CD4-positive, alpha-beta T cell treated with Interleukin-17A for 1 hour (primary cell): ENCODE measurements at regions not wholly inside any gene's neighbourhood (a gene's known extent, or its start where the extent isn't known, plus 50 kb on each side); places are given as distances from the start of the nearest gene placed in this dataset.
"Not testable (repeated sequence)": the region's sequence is repeated elsewhere in the genome, so short reads cannot be mapped to it uniquely, and the experiment has no call there.

ENCODE experiments used
- DNase-seq: peaks from one replicate; pipeline ENCODE4 v3.0.0-alpha.2; 2020

- no peak for DNase-seq
Observed at GRCh38 chr9:71587576-71588362, 180.5 kb downstream of the CEMIP2 start.

DNA sequence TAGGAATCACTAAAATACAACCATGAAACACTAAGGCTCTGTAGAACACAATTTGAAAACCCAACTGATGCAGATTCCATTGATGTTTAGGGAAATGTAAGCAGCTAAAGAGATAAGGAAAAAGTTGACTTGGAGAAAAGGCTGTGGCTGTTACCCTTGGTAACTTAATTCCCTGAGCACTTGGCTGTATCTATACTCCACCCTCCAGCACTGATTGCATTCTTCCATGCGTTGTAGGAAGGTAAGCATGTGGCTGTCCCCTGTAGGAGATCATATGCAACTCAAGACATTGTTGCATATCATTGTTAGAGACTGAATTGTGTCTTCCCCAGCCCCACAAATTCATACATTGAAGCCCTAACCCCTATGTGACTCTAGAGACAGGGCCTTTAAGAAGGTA is 184.5 kb downstream of the CEMIP2 start:
- no peak for DNase-seq

GRCh38 chr9:71582347-71582746 is 186.0 kb downstream of the CEMIP2 start:
- no peak for DNase-seq

DNA sequence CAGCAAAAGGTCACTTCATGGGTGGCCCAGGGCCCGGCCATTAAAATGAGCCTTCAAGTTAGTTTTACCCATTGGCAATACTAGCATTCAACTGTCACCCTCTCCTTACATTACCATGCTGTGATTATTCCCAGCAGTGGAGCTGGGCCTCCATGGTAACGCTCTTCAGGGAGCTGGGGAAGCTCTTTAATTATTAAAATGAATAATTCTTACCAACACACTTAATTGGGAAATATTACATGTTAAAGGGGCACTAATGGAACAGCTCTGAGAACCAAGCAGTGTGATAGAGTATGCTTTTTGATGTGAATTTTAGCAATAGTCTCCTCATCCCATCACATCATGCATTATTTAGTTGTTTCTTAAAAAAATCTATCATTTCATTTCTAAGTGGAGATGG is 187.2 kb downstream of the CEMIP2 start:
- no peak for DNase-seq

GRCh38 chr9:71571186-71571585 is 197.1 kb downstream of the CEMIP2 start:
- no peak for DNase-seq

- DNase-seq, result no peak
Observed at GRCh38 chr9:71567890-71568289, 200.4 kb downstream of the CEMIP2 start.

- no peak for DNase-seq
Observed at GRCh38 chr9:71562140-71562539, 206.2 kb downstream of the CEMIP2 start.

DNA sequence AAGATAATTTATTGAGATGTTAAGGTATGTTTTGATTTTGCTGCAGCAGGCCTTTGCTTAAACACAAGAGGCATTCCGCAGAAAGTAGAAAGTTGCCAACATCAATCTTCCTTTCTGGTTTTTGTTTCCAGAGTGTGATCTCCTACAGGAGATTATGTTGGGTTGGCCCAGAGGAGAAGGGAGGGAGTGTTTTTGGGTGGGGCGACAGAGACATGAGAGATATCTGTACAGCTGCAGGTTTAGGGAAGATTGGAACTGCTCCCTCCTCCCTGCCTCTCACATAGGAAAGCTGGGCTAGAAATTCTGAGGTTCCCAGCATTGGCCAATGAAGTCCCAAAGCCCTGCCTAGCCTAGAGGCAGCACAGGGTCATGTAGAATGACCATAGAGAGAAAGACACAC is 211.0 kb downstream of the CEMIP2 start:
- no peak for DNase-seq

- no peak for DNase-seq
Observed at GRCh38 chr9:71552480-71552879, 215.8 kb downstream of the CEMIP2 start.

DNA sequence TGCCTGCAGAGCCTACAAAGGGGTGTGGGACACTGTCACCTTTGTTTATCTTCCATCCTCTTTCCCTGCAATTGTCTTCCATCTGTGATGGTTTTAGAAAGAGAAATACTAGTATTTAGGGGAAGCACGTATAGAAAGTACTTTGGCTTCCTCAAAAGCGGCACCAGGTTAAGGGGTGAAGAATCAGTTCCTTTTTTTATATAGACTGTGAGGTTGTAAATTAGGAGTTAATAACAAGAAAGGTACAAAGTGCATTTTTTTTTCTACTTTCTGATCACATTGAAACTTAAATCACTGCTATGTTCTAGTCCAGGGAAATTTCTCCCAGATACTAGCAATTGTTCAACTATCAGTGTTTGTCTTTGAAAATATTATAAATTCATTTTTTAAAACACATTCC is 219.3 kb downstream of the CEMIP2 start:
- no peak for DNase-seq

DNA sequence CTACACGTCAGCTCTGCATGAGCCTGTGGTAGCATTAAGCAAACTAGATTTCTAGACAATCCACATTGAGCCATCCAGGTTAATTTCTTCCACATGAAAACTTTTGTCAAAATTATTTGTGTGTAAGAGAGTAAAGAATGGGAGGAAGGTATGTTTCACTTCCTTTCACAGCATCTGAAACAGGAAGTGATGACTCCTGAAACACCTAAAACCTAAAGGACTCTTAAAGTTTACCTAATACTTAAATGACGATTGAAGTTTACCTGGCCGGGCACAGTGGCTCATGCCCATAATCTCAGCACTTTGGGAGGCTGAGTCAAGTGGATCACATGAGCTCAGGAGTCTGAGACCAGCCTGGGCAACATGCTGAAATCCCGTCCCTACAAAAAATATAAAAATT is 223.8 kb downstream of the CEMIP2 start:
- no peak for DNase-seq

- no peak for DNase-seq
Observed at GRCh38 chr9:71541436-71541835, 226.9 kb downstream of the CEMIP2 start.

- no peak for DNase-seq
Observed at GRCh38 chr9:71524996-71525580, 243.2 kb downstream of the CEMIP2 start.

GRCh38 chr9:71524516-71524915 is 243.8 kb downstream of the CEMIP2 start:
- DNase-seq, result no peak

- no peak for DNase-seq
Observed at GRCh38 chr9:71521132-71521531, 247.2 kb downstream of the CEMIP2 start.

GRCh38 chr9:71519098-71519696 is 249.1 kb downstream of the CEMIP2 start:
- DNase-seq, result no peak

- DNase-seq, result no peak
Observed at GRCh38 chr9:71518045-71518827, 250.1 kb downstream of the CEMIP2 start.

DNA sequence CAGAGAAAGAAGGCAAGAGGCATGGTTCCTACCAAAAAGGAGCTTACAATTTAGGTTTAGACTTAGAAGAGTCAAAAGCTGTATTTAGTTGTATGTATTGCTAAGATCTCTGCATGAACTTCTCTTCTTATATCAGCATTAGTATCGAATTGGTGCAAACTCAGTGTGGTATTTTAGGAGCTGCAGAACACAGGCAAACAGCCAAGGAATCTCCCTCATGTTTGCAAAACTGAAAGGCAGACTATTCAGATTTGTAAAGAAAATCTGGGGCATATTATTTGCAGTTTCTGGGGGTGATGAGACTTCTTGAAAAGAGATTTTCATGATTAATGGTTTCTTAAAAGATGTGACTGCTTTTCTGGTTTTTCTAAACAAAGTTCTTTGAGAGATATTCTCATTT is 252.7 kb downstream of the CEMIP2 start:
- no peak for DNase-seq

DNA sequence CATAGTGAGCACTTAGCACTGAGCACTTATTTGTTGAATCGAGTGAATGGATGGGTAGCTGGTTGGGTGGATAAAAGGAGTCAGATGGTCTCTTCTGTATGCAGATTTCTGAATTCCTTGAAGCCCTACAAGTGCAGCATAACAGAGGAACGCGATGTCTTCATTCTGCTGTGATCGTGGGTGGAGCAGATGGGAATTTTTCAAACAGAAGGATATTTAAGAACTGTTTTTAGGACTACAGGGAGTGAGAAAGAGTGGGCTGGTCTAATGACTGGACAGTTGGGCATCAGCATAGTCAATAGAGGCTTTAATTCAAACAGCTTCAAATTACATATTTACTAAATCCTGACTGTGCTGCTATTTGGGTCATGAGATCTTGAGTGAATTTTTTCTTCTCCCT is 253.2 kb downstream of the CEMIP2 start:
- no peak for DNase-seq

- no peak for DNase-seq
Observed at GRCh38 chr9:71514344-71514975, 253.9 kb downstream of the CEMIP2 start.

DNA sequence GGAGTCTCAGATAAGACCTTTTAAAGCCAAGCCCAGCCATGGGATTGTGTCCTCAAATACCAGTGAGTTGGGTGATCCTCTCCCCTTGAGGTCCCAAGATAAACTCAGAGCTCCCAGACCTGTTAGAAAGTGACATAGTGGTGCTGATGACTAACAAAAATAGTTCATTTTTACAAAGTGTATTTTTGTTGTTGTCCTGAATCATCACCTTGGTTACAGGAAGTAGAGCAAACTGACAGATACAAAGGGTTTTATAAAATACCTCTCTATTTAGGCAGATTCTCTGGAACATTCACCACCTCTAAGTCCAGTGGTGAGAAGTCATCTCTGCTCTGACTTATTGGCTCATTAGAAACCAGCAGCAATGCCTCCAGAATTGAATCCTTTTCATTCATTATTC is 259.3 kb downstream of the CEMIP2 start:
- DNase-seq, result peak; percentile 4

DNA sequence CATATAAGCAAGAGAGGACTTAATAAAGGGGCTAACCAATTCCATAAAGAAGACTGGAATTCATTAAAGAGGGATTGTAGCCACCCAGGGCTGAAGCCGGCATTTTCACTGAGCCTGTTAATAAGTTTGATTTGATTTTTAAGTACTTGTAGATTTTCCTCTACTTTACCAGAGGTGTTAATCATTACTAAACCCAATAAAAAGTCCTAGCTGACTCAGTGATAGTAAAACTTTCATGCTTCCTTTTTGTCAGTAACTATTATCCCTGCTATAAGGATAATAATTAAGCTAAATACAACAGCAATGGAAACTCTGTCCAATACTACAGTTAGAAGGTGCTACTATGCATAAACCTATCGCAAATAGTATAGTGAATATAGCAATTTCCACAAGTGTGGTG is 260.2 kb downstream of the CEMIP2 start:
- not testable (repeated sequence) for DNase-seq

- no peak for DNase-seq
Observed at GRCh38 chr9:71506821-71507220, 261.5 kb downstream of the CEMIP2 start.
